ENCODE measurements at regions not wholly inside any gene's neighbourhood (a gene's known extent, or its start where the extent isn't known, plus 50 kb on each side); places are given as distances from the start of the nearest gene placed in this dataset.

- TF ChIP-seq ZBTB33 (IDR thresholded peaks at IDR 0.05; ENCODE audit: extremely low read depth, insufficient replicate concordance, low read length): no peak
- TF ChIP-seq CBX3 (IDR thresholded peaks at IDR 0.05; ENCODE audit: low read depth): no peak
- no peak for TF ChIP-seq EGR1 (IDR thresholded peaks at IDR 0.05; ENCODE audit: low read depth)
- no peak for TF ChIP-seq SIN3A (IDR thresholded peaks at IDR 0.05; ENCODE audit: low read depth)
- no peak for TF ChIP-seq ELF1 (IDR thresholded peaks at IDR 0.05; ENCODE audit: borderline replicate concordance, low read depth)
Measured at GRCh38 chr2:4190548-4190947, 487.2 kb downstream of the DCDC2C start (continued).

GRCh38 chr2:4192119-4192518, 488.7 kb downstream of the DCDC2C start:
- Histone ChIP-seq H3K9me2 (ENCODE audit: insufficient read depth) (no peaks in the 10 kb centered on the region), H3K79me2 (ENCODE audit: insufficient read depth, low read length) (no peaks in the 10 kb centered on the region), H2AFZ (ENCODE audit: low read depth, low read length, poor library complexity, severe bottlenecking) (no peak overlapping the region), H4K20me1 (ENCODE audit: insufficient read depth) (no peaks in the 10 kb centered on the region), H3K36me3 (ENCODE audit: control insufficient read depth in 1 of 2, insufficient read depth in 2 of 2, low read length in 2 of 2) (no peaks in the 10 kb centered on the region), H3K4me1 (ENCODE audit: control insufficient read depth in 1 of 2, insufficient read depth in 2 of 2, low read length in 2 of 2) (no peaks in the 10 kb centered on the region), H3K4me3 (replicated peaks in 1 of 2; ENCODE audit: low read depth in 1 of 2, low read length in 2 of 2) (no peak overlapping the region), H3K9me3 (ENCODE audit: control insufficient read depth in 1 of 2, insufficient read depth in 1 of 2, low read depth in 1 of 2, low read length in 2 of 2) (peaks cover 3 to 25% of the 10 kb centered on the region in 2 experiments; a peak in 2 of 4 replicates), H3K27ac (ENCODE audit: low read depth, low read length) (no peak overlapping the region), H3K27me3 (ENCODE audit: insufficient read depth, low read length) (no peaks in the 10 kb centered on the region), H3K9ac (ENCODE audit: low read length) (no peak overlapping the region), H3K4me2 (ENCODE audit: low read length) (no peak overlapping the region)
- RAD21 ChIA-PET (ENCODE audit: low non-redundant PET in 1 of 2, low total read pairs in 2 of 2, uncharacterized antibody in 2 of 2, unreplicated experiment in 2 of 2): no interaction called here
- DNase-seq (ENCODE audit: low read depth, low spot score) (no peak), ATAC-seq (no peak)
- POLR2A ChIA-PET: no interaction called here
- intact Hi-C loops (cut with micrococcal nuclease): no loop called here
- CTCF ChIA-PET: no interaction called here
- BruUV-seq (replicated peaks): no TSS peak
- TF ChIP-seq, protein P1, sequence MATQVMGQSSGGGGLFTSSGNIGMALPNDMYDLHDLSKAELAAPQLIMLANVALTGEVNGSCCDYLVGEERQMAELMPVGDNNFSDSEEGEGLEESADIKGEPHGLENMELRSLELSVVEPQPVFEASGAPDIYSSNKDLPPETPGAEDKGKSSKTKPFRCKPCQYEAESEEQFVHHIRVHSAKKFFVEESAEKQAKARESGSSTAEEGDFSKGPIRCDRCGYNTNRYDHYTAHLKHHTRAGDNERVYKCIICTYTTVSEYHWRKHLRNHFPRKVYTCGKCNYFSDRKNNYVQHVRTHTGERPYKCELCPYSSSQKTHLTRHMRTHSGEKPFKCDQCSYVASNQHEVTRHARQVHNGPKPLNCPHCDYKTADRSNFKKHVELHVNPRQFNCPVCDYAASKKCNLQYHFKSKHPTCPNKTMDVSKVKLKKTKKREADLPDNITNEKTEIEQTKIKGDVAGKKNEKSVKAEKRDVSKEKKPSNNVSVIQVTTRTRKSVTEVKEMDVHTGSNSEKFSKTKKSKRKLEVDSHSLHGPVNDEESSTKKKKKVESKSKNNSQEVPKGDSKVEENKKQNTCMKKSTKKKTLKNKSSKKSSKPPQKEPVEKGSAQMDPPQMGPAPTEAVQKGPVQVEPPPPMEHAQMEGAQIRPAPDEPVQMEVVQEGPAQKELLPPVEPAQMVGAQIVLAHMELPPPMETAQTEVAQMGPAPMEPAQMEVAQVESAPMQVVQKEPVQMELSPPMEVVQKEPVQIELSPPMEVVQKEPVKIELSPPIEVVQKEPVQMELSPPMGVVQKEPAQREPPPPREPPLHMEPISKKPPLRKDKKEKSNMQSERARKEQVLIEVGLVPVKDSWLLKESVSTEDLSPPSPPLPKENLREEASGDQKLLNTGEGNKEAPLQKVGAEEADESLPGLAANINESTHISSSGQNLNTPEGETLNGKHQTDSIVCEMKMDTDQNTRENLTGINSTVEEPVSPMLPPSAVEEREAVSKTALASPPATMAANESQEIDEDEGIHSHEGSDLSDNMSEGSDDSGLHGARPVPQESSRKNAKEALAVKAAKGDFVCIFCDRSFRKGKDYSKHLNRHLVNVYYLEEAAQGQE (IDR thresholded peaks at IDR 0.05; ENCODE audit: low read depth): no peak
- TF ChIP-seq ATF3 (IDR thresholded peaks at IDR 0.05): no peak
- no peak for TF ChIP-seq SP1 (IDR thresholded peaks at IDR 0.05; ENCODE audit: low read depth)
- TF ChIP-seq ZBTB33 (IDR thresholded peaks at IDR 0.05; ENCODE audit: extremely low read depth, insufficient replicate concordance, low read length): no peak
- no peak for TF ChIP-seq ZNF274 (IDR thresholded peaks at IDR 0.05; ENCODE audit: low read depth, low read length)
- no peak for TF ChIP-seq POLR2A (IDR thresholded peaks at IDR 0.05; ENCODE audit: borderline replicate concordance, extremely low read depth, insufficient read depth, insufficient read length)
- TF ChIP-seq SIN3A (IDR thresholded peaks at IDR 0.05; ENCODE audit: low read depth): no peak
- no peak for TF ChIP-seq EGR1 (IDR thresholded peaks at IDR 0.05; ENCODE audit: low read depth)
- TF ChIP-seq RAD21 (IDR thresholded peaks at IDR 0.05; ENCODE audit: low read depth): no peak
- no peak for TF ChIP-seq SRF (IDR thresholded peaks at IDR 0.05; ENCODE audit: low read depth)
- no peak for TF ChIP-seq MAX (IDR thresholded peaks at IDR 0.05)
- no peak for TF ChIP-seq JUND (IDR thresholded peaks at IDR 0.05)
- TF ChIP-seq, protein P2, sequence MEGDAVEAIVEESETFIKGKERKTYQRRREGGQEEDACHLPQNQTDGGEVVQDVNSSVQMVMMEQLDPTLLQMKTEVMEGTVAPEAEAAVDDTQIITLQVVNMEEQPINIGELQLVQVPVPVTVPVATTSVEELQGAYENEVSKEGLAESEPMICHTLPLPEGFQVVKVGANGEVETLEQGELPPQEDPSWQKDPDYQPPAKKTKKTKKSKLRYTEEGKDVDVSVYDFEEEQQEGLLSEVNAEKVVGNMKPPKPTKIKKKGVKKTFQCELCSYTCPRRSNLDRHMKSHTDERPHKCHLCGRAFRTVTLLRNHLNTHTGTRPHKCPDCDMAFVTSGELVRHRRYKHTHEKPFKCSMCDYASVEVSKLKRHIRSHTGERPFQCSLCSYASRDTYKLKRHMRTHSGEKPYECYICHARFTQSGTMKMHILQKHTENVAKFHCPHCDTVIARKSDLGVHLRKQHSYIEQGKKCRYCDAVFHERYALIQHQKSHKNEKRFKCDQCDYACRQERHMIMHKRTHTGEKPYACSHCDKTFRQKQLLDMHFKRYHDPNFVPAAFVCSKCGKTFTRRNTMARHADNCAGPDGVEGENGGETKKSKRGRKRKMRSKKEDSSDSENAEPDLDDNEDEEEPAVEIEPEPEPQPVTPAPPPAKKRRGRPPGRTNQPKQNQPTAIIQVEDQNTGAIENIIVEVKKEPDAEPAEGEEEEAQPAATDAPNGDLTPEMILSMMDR (IDR thresholded peaks at IDR 0.05 in 2 of 3, conservative IDR thresholded peaks at IDR 0.05 in 1 of 3; ENCODE audit: borderline replicate concordance in 1 of 3, insufficient read depth in 1 of 3, low read depth in 2 of 3, low read length in 2 of 3): no peak
- no peak for TF ChIP-seq YY1 (IDR thresholded peaks at IDR 0.05; ENCODE audit: extremely low read depth, insufficient replicate concordance, low read depth, low read length)
